GM12878 (cell line): ENCODE measurements at regions not wholly inside any gene's neighbourhood (a gene's known extent, or its start where the extent isn't known, plus 50 kb on each side); places are given as distances from the start of the nearest gene placed in this dataset.

Experiments used
- CREB1 ChIP-seq: IDR thresholded peaks from 2 replicates; pipeline ENCODE4 v1.6.1; 2012; ENCODE audit warnings: low read depth, mild to moderate bottlenecking, inconsistent platforms
- JUND ChIP-seq: IDR thresholded peaks from 2 replicates; pipeline ENCODE4 v1.6.1; 2012; ENCODE audit warnings: low read depth, mild to moderate bottlenecking, low read length, improper control_type of control experiment, moderate library complexity
- MEF2A ChIP-seq: IDR thresholded peaks from 2 replicates; pipeline ENCODE4 v1.6.1; 2011; ENCODE audit warnings: low read depth, mild to moderate bottlenecking, low read length, moderate library complexity; ENCODE audit not compliant: insufficient read depth
- NFIC ChIP-seq: IDR thresholded peaks from 2 replicates; pipeline ENCODE4 v1.6.1; 2012; ENCODE audit warnings: low read depth, mild to moderate bottlenecking, inconsistent platforms, low read length, moderate library complexity
- USF1 ChIP-seq: IDR thresholded peaks from 2 replicates; pipeline ENCODE4 v1.6.1; 2011; ENCODE audit warnings: borderline replicate concordance, low read depth, mild to moderate bottlenecking, moderate library complexity, mixed read lengths, low read length; ENCODE audit not compliant: insufficient read depth; ENCODE audit errors: extremely low read length
- ZNF217 ChIP-seq: fragments of 450-650 bp; IDR thresholded peaks from 2 replicates; pipeline ENCODE4 v1.6.1; 2017; ENCODE audit warnings: antibody characterized with exemption, mild to moderate bottlenecking

DNA sequence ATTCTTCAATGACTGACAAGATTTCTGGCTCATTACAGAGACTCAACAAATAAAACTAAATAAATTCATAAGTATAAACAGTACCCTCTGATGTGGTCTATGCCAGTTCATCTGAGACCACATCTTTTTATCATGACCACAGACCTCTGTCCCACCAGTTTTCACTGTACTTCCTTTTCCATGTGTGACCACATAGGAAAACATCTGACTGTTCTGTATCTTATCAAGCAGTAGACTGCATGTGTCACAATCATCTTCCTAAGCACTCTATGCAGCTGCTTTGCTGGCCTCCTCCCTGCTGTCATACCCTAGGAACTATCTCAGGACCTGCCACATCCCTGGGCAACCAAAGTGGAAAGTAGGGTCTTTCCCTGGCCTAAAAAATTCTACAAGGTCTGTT, 205.0 kb upstream of the ZNF462 start:
- TF ChIP-seq JUND (no peak), ZNF217 (no peak), CREB1 (no peak), MEF2A (no peak), USF1 (no peak), NFIC (no peak)
